NCI-H1417 (cell line): ENCODE measurements at regions not wholly inside any gene's neighbourhood (a gene's known extent, or its start where the extent isn't known, plus 50 kb on each side); places are given as distances from the start of the nearest gene placed in this dataset.

ENCODE experiments used
- DNase-seq, 3 experiments: peaks; one replicate each; lab custom pipeline; 2025; lab: John Stamatoyannopoulos, UW

- no peak for DNase-seq
These were observed 501.7 kb downstream of the INSC start for GRCh38 chr11:15616130-15617105.

GRCh38 chr11:15617126-15617525 is 502.4 kb downstream of the INSC start:
- no peak for DNase-seq

GRCh38 chr11:15618583-15619032 is 503.9 kb downstream of the INSC start:
- DNase-seq, result no peak

GRCh38 chr11:15621565-15621964 is 506.8 kb downstream of the INSC start:
- no peak for DNase-seq

- DNase-seq, result peak in 1 of 3 experiments; percentile 33
These were observed 507.6 kb downstream of the INSC start for GRCh38 chr11:15622231-15622890.

- no peak for DNase-seq
These were observed 510.0 kb downstream of the INSC start for GRCh38 chr11:15624701-15625100.

GRCh38 chr11:15625691-15626090 is 511.0 kb downstream of the INSC start:
- DNase-seq, result no peak

- DNase-seq, result no peak
These were observed 512.8 kb downstream of the INSC start for GRCh38 chr11:15627560-15627959.

GRCh38 chr11:15629690-15630321 is 515.1 kb downstream of the INSC start:
- peak in 1 of 3 experiments; percentile 43 for DNase-seq

GRCh38 chr11:15630896-15631295 is 516.2 kb downstream of the INSC start:
- no peak for DNase-seq

GRCh38 chr11:15635521-15635920 is 520.8 kb downstream of the INSC start:
- DNase-seq, result no peak

GRCh38 chr11:15636521-15637089 is 521.9 kb downstream of the INSC start:
- no peak for DNase-seq

- DNase-seq, result no peak
These were observed 523.7 kb downstream of the INSC start for GRCh38 chr11:15638386-15638787.

- DNase-seq, result no peak
These were observed 525.6 kb downstream of the INSC start for GRCh38 chr11:15640318-15640717.

GRCh38 chr11:15641271-15642045 is 526.7 kb downstream of the INSC start:
- DNase-seq, result no peak

- DNase-seq, result no peak
These were observed 530.5 kb downstream of the INSC start for GRCh38 chr11:15645201-15645600.

GRCh38 chr11:15649371-15650104 is 534.8 kb downstream of the INSC start:
- DNase-seq, result no peak

- peak; percentile 93 to 96 (median 95) for DNase-seq
These were observed 535.6 kb downstream of the INSC start for GRCh38 chr11:15650105-15650938.

- DNase-seq, result no peak
These were observed 536.3 kb downstream of the INSC start for GRCh38 chr11:15651033-15651432.

GRCh38 chr11:15651816-15652215 is 537.1 kb downstream of the INSC start:
- DNase-seq, result peak in 1 of 3 experiments; percentile 17
